NCI-H2227 (cell line): ENCODE measurements at regions not wholly inside any gene's neighbourhood (a gene's known extent, or its start where the extent isn't known, plus 50 kb on each side); places are given as distances from the start of the nearest gene placed in this dataset.
"Not testable (repeated sequence)": the region's sequence is repeated elsewhere in the genome, so short reads cannot be mapped to it uniquely, and the experiment has no call there.

Experiments used
- DNase-seq: peaks from one replicate; lab custom pipeline; 2025; ENCODE audit not compliant: unreplicated experiment; lab: John Stamatoyannopoulos, UW

DNA sequence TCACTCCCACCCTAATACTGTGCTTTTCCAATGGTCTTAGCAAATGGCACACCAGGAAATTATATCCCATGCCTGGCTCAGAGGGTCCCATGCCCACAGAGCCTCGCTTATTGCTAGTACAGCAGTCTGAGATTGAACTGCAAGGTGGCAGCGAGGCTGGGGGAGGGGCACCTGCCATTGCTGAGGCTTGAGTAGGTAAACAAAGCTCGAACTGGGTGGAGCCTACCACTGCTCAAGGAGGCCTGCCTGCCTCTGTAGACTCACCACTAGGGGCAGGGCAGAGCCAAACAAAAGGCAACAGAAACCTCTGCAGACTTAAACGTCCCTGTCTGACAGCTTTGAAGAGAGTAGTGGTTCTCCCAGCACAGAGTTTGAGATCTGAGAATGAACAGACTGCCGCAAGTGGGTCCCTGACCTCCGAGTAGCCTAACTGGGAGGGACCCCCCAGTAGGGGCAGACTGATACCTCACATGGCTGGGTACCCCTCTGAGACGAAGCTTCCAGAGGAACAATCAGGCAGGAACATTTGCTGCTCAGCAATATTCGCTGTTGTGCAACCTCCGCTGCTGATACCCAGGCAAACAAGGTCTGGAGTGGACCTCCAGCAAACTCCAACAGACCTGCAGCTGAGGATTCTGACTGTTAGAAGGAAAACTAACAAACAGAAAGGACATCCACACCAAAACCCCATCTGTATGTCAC lies 150.7 kb upstream of the FOXA2 start:
- DNase-seq = not testable (repeated sequence)

DNA sequence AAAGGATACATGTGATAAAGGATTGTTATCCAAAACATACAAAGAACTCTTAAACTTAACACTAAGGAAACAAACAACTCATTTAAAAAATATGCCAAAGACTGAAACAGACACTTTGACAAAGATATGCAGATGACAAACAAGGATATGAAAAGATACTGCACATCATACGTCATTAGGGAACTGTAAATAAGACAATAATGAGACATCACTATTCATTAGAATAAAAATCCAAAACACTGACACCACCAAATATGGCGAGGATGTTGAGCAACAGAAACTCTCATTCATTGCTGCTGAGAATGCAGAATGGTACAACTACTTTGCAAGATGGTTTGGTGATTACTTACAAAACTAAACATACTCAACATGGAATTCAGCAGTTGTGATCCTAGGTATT lies 156.5 kb upstream of the FOXA2 start:
- no peak for DNase-seq

DNA sequence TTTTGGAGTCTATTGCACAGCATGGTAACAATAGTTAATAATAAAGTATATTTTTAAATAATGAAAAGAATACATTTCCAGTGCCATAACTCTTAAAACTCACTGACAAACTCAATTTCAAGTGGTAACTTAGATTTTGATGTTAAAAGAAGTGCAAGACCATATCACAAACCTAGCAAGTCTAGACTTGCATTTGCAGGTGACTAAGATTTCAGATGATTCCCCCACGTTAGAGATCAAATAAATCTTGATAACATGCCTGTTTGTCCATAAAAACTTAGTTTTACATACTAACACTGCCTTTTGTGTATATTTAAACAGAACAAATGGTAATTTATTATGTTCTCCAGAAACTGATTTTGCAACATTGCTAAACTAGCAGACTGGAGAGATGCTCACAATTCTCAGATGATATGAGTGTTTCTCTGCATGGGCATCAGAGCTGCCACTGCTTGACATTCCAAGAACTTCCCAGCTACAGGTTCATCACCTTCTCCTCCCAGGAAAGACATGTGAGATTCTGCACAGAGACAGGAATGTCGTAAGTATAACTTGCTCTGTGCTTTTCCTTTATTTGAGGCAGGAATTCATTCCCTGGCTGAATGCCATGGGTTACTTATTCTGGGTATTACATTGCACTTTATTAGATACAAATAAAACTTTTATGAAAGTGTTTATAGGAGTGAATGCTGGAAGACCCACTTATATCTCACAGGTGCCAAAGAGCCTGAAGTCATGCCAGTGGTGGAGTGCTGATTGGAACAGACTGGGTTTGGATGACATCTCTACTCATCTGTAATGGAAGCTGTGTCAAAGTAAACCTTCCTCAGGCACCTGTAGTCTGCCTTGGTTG lies 160.2 kb upstream of the FOXA2 start:
- no peak for DNase-seq

GRCh38 chr20:22745194-22745500 lies 160.8 kb upstream of the FOXA2 start:
- DNase-seq = no peak

GRCh38 chr20:22746957-22747356 lies 162.6 kb upstream of the FOXA2 start:
- DNase-seq = no peak

- DNase-seq = no peak
Measured at GRCh38 chr20:22752324-22752723, 168.0 kb upstream of the FOXA2 start.

GRCh38 chr20:22757424-22758183 lies 173.2 kb upstream of the FOXA2 start:
- DNase-seq = no peak

- no peak for DNase-seq
Measured at GRCh38 chr20:22758815-22759214, 174.4 kb upstream of the FOXA2 start.

DNA sequence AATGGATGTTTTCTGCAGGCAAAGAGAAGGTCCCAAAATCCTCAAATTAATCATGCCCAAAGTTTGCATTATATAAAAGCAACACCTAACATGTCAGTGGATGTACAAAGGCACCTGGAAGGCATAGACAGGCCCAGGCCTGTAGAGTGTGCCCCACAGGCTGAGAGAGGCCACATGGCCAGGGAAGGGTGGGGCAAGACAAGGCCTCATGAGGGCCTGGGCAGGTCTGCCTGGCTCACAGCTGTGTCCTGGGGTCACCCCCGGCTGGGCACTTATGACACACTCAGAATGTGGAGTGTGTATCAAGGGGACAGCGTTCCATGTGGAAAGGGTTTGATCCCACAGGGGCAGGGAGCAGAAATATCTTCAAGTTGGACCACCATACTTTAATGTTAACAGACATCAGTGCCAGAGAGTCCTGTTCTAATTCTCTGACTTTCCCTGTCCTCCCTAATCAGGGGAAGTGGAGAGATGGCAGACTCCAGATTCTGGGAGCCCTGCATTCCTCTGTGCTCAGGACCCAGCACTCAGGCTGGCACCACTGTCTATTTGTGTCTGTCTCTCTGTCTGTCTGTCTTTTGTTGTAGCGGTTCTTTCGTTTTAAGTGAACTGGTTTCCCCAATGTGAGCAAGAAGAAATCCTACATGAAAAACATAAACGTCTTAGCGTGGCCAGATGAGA lies 178.3 kb upstream of the FOXA2 start:
- no peak for DNase-seq

- no peak for DNase-seq
Measured at GRCh38 chr20:22763257-22763906, 179.0 kb upstream of the FOXA2 start.

DNA sequence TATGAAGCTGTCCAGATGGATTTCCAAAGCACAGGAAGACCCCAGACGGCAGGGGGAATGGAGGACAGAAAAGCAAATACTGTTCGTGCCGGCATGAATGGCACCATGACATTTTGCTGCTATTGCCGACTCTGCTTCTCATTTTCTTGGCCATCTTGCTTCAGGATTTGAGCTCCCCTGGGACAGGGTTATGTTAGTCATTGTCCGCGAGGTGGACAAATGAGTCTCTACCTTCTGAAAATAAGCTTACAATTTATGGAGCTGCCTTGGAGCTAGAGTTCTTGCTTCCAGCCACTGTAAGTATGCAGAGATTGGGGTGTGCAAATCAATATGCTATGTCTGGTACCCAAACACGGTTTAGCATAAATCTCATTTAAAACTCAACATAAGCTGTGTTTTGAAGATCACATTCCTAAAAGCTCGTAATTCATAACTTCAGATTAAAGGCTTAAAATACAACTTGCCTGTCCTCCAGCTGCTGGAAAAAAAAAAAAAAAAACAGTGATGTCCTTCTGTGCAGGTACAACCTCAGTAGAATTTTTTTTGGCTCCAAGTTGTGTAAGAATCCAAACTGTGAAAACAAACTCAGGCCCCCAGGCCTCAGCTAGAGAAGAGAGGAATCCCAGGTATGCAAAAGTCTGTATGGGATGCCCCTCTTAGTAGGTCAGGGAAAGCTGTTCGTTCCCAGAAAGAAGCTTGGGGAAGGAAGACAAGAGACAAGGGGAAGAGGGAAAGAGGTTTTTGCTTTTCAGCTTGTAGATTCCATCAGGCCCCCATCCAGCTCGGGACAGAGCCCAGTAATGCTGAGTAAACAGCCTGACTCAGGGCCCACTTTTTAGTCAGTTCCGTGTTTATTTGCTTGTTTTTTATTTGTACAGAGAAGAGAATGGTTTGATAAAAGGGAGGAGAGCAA lies 184.2 kb upstream of the FOXA2 start:
- no peak for DNase-seq

DNA sequence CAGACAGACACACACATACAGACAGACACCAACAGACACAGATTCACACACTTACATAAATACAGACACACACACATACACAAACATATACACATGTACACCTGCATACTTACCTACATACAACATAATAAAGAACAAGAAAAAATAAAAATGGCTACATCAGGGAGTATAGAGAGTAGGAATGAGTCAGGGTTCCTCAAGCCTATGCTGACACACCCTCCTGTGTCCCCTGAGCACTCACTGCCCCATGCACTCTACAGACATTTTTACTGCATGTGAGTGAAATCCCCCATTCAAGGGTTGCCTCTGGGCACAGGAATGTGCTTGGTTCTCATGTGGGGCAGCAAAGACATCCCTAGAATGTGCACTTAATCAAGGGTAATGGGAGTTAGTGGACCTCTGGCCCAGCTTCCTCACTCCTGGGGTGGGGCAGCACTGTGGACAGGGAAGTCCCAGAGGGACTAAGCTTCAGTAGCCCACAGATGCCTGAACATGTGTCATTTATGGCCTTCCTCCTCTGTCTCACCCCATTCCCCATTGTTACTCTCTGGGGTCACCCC lies 185.9 kb upstream of the FOXA2 start:
- DNase-seq = no peak

DNA sequence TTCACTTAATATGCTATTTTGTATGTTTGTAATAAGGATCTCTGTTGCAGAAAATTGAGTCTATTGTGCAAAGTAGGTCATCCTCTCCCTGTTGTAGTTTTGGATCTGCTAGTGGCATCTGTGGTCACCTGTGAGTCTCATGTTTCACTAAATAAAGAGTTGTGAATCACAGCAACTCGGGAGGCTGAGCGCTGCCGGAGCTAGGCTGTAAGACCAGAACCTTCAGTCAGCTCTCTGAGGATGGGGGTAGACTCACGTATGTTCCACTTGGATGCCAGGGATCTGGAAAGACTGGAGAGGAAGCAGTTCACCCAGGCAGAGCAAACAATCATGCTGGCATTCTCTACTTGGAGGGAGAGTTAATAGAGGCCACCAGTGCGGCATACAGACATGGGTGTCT lies 187.3 kb upstream of the FOXA2 start:
- no peak for DNase-seq

DNA sequence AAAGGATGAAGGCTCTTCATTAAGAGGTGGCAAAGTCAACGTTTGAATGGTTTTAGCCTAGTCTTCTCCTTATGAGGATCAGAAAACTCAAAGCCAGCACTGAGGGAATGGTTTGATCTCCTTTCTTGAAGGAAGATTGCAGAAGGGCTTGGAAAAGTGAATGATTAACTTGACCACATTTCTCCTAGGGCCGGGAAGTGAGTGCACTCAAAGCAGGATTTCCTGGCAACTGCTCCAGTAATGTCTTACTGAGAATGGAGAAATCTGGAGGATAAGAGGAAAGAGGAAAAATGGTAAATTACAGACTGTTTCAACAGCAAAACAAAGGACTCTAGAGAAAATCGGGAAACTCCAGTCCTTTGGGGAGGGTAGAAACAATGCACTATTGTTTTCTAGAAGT lies 189.0 kb upstream of the FOXA2 start:
- DNase-seq = no peak

DNA sequence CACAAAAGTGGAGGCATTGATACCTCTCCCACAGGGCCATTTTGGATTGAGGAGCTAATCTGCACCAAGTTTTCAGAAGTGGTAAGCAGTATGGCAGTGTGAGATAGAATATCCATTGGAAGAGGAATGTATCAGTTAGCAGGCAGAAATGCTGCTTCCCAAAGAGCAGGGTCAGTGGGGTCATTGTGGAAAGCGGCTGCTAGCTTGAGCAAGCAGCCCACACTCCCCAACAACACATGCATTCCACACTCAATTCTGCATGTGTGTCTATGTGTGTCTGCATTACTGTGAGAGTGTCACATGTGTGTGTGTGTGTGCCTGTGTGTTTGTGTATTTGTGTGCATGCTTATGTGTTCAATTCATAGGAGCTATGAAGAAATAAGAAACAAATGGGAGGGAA lies 190.9 kb upstream of the FOXA2 start:
- DNase-seq = no peak

GRCh38 chr20:22775671-22776139 lies 191.3 kb upstream of the FOXA2 start:
- DNase-seq = no peak

- DNase-seq = no peak
Measured at GRCh38 chr20:22776369-22776768, 192.0 kb upstream of the FOXA2 start.

DNA sequence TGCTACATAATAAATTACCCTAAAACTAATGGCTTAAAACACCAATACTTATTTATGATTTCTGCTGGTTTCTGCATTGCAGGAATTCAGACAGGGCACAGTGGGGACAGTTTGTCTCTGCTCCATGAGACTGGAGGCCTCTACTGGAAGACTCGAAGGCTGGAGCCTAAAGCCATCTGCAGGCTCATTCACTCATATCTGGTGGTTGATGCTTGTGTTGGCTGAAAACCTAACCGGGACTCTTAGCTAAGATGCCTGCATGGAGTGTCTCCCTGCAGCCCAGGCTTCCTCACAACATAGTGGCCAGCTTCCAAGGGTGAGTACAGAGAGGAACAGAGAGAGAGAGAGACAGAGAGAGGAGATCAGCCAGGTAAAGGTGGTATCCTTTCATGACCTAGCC lies 195.5 kb upstream of the FOXA2 start:
- DNase-seq = no peak

DNA sequence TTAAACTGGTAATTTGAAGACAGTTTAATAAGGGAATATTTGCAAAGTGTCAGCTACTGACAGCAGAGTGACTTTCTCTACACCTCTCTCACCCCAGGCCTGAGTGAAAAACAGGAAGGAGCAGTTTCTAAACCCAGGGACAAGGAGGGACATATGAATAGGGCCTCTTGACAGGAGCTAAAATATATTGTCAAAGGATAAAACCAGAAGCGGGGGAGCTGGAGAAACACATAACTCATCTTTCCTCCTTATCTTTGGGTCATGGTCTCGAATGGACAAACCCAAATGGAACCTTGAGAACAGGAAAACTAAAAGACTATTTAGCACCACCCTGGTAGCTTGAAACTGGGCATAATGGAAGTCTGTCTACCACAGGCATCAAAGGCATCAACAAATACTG lies 197.5 kb upstream of the FOXA2 start:
- DNase-seq = no peak
